SK-N-MC (cell line): ENCODE measurements at regions not wholly inside any gene's neighbourhood (a gene's known extent, or its start where the extent isn't known, plus 50 kb on each side); places are given as distances from the start of the nearest gene placed in this dataset.

Experiments
- EZH2 ChIP-seq: fragments of 200-600 bp; sonication (generic); IDR thresholded peaks from one replicate; pipeline ENCODE4 v1.6.1; 2017; ENCODE audit warnings: antibody characterized with exemption
- POLR2AphosphoS5 ChIP-seq: IDR thresholded peaks from 2 replicates; pipeline ENCODE4 v1.6.1; 2012; ENCODE audit warnings: mild to moderate bottlenecking, low read depth, low read length, borderline replicate concordance

DNA sequence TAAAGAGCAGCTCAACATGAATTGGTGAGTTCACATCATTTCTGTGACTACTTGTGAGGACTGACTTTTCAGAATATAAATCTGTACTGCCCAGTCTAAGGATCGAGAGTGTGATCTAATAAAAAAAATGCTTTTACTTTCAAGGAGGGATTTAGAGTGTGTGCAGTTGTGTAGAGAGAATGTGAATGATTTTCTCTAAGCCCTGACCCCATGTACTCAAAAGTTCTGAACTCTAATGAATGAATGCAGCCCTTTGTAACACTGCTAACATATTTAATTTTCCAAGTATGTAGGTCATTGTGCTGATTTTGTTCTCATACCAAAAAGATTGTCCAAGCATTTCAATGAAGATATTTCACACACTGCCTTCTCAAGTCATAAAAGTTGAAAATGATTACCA lies 92.5 kb upstream of the STOX2 start:
- no peak for TF ChIP-seq EZH2
- no peak for TF ChIP-seq POLR2AphosphoS5
